ENCODE measurements at regions not wholly inside any gene's neighbourhood (a gene's known extent, or its start where the extent isn't known, plus 50 kb on each side); places are given as distances from the start of the nearest gene placed in this dataset.

GRCh38 chr2:71938659-71939587, 208.7 kb downstream of the CYP26B1 start:
- Mint-ChIP-seq H3K4me3 (no peak overlapping the region), H3K36me3 (ENCODE audit: low read depth) (no peaks in the 10 kb centered on the region), H3K27me3 (ENCODE audit: low read depth) (peaks cover 87% of the 10 kb centered on the region), H3K4me1 (peaks cover 65% of the 10 kb centered on the region), H3K9me3 (peaks cover 3% of the 10 kb centered on the region), H3K27ac (no peak overlapping the region)
- TF ChIP-seq, protein P1, sequence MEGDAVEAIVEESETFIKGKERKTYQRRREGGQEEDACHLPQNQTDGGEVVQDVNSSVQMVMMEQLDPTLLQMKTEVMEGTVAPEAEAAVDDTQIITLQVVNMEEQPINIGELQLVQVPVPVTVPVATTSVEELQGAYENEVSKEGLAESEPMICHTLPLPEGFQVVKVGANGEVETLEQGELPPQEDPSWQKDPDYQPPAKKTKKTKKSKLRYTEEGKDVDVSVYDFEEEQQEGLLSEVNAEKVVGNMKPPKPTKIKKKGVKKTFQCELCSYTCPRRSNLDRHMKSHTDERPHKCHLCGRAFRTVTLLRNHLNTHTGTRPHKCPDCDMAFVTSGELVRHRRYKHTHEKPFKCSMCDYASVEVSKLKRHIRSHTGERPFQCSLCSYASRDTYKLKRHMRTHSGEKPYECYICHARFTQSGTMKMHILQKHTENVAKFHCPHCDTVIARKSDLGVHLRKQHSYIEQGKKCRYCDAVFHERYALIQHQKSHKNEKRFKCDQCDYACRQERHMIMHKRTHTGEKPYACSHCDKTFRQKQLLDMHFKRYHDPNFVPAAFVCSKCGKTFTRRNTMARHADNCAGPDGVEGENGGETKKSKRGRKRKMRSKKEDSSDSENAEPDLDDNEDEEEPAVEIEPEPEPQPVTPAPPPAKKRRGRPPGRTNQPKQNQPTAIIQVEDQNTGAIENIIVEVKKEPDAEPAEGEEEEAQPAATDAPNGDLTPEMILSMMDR (IDR thresholded peaks at IDR 0.05; ENCODE audit: unreplicated experiment in 3 of 3), result no peak

- peaks cover 62% of the 10 kb centered on the region for H3K4me1 Mint-ChIP-seq
- no peak overlapping the region for H3K4me3 Mint-ChIP-seq
- H3K27ac Mint-ChIP-seq, result no peak overlapping the region
- peaks cover 87% of the 10 kb centered on the region for H3K27me3 Mint-ChIP-seq (ENCODE audit: low read depth)
- H3K36me3 Mint-ChIP-seq (ENCODE audit: low read depth), result no peaks in the 10 kb centered on the region
- H3K9me3 Mint-ChIP-seq, result no peaks in the 10 kb centered on the region
- TF ChIP-seq, protein P1 (IDR thresholded peaks at IDR 0.05; ENCODE audit: unreplicated experiment in 3 of 3), result no peak
Measured at GRCh38 chr2:71938108-71938507, 209.6 kb downstream of the CYP26B1 start.

DNA sequence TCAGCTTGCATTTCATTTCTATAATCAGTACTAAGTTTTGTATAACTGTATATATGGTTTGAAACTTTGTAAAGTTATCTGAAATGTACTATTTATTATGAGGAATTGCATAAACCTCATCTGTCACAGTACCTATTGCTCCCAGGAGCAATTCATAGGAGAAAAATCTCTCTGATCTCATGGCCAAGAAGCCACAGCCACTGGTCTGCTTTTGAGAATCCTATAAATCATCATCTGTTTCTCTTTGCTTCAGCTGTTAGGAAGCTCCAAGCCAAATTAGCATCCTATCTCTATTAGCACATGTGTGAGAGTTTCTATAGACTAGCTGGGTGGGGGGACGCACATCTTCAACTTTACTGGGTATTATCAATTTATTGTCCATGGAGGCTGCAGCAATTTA, 210.3 kb downstream of the CYP26B1 start:
- H3K4me1 Mint-ChIP-seq, result peaks cover 56% of the 10 kb centered on the region
- H3K36me3 Mint-ChIP-seq (ENCODE audit: low read depth), result no peaks in the 10 kb centered on the region
- TF ChIP-seq, protein P1 (IDR thresholded peaks at IDR 0.05; ENCODE audit: unreplicated experiment in 3 of 3), result no peak
- peaks cover 84% of the 10 kb centered on the region for H3K27me3 Mint-ChIP-seq (ENCODE audit: low read depth)
- H3K27ac Mint-ChIP-seq, result no peak overlapping the region
- H3K4me3 Mint-ChIP-seq, result no peak overlapping the region
- no peaks in the 10 kb centered on the region for H3K9me3 Mint-ChIP-seq

GRCh38 chr2:71936076-71937030, 211.3 kb downstream of the CYP26B1 start:
- no peaks in the 10 kb centered on the region for H3K36me3 Mint-ChIP-seq (ENCODE audit: low read depth)
- TF ChIP-seq, protein P1 (IDR thresholded peaks at IDR 0.05; ENCODE audit: unreplicated experiment in 3 of 3), result no peak
- H3K27me3 Mint-ChIP-seq (ENCODE audit: low read depth), result peaks cover 81% of the 10 kb centered on the region
- H3K4me1 Mint-ChIP-seq, result peaks cover 53% of the 10 kb centered on the region
- no peaks in the 10 kb centered on the region for H3K9me3 Mint-ChIP-seq
- no peak overlapping the region for H3K4me3 Mint-ChIP-seq
- H3K27ac Mint-ChIP-seq, result no peak overlapping the region

GRCh38 chr2:71935262-71935848, 212.3 kb downstream of the CYP26B1 start:
- peaks cover 71% of the 10 kb centered on the region for H3K27me3 Mint-ChIP-seq (ENCODE audit: low read depth)
- no peaks in the 10 kb centered on the region for H3K36me3 Mint-ChIP-seq (ENCODE audit: low read depth)
- H3K4me1 Mint-ChIP-seq, result peaks cover 43% of the 10 kb centered on the region
- no peak overlapping the region for H3K4me3 Mint-ChIP-seq
- peak overlapping the region in 1 of 3 experiments; percentile 1 for H3K27ac Mint-ChIP-seq
- no peaks in the 10 kb centered on the region for H3K9me3 Mint-ChIP-seq
- TF ChIP-seq, protein P1 (IDR thresholded peaks at IDR 0.05; ENCODE audit: unreplicated experiment in 3 of 3), result no peak

All from nephron (organoid).